Panc1 (cell line): ENCODE measurements at regions not wholly inside any gene's neighbourhood (a gene's known extent, or its start where the extent isn't known, plus 50 kb on each side); places are given as distances from the start of the nearest gene placed in this dataset.

Experiments
- ATAC-seq: fragments of 200-7000 bp; cut with Tn5 transposase; 2 replicates; pipeline ENCODE4 v1.9.1; 2020; ENCODE audit warnings: mild to moderate bottlenecking, moderate library complexity
- BruUV-seq: library from RNA; stranded (reverse); fragments of 400-500 nt; replicated peaks from 2 replicates; lab custom pipeline; 2021; lab: Mats Ljungman, UMichigan
- CTCF ChIA-PET: fragments of 300-600 bp; sonication (Branson Sonifier 250); formaldehyde crosslinking; loops from one replicate; lab custom pipeline; 2022; ENCODE audit warnings: antibody characterized with exemption; lab: Charles Lee
- POLR2A ChIA-PET: fragments of 300-600 bp; sonication (Branson Sonifier 250); formaldehyde crosslinking; loops from one replicate; lab custom pipeline; 2022; ENCODE audit warnings: antibody characterized with exemption; lab: Charles Lee
- DNase-seq: peaks from one replicate; pipeline ENCODE4 v3.0.0-alpha.2; 2010; ENCODE audit warnings: low read depth, low spot score
- H3K27ac ChIP-seq: 2 replicates; pipeline ENCODE4 v1.5.1; 2011; ENCODE audit warnings: mild to moderate bottlenecking, low read length, inconsistent platforms
- H3K27me3 ChIP-seq: fragments of 200-500 bp; sonication (Bioruptor generic); 2 replicates; pipeline ENCODE4 v1.6.0; 2014; ENCODE audit warnings: low read length, inconsistent platforms; ENCODE audit not compliant: control insufficient read depth, insufficient read depth
- H3K36me3 ChIP-seq: fragments of 200-500 bp; sonication (Bioruptor generic); 2 replicates; pipeline ENCODE4 v1.5.1; 2014; ENCODE audit warnings: inconsistent platforms, mild to moderate bottlenecking, low read length, moderate library complexity; ENCODE audit not compliant: control insufficient read depth, insufficient read depth
- H3K4me1 ChIP-seq: 2 replicates; pipeline ENCODE4 v1.5.1; 2011; ENCODE audit warnings: inconsistent platforms, mild to moderate bottlenecking, low read length, moderate library complexity; ENCODE audit not compliant: control insufficient read depth, insufficient read depth
- H3K4me3 ChIP-seq, 2 experiments: 2 replicates each; pipeline ENCODE4 v1.5.1; 2011 to 2012; ENCODE audit warnings: low read depth in 2 of 2, low read length in 2 of 2, mild to moderate bottlenecking in 2 of 2, inconsistent platforms in 1 of 2, moderate library complexity in 1 of 2
- H3K9me3 ChIP-seq: fragments of 200-500 bp; sonication (Bioruptor generic); 2 replicates; pipeline ENCODE4 v1.5.1; 2014; ENCODE audit warnings: low read depth, mild to moderate bottlenecking, inconsistent platforms, low read length, moderate library complexity; ENCODE audit not compliant: control insufficient read depth, insufficient read depth
- CTCF ChIP-seq: fragments of 450-650 bp; IDR thresholded peaks from 2 replicates; pipeline ENCODE4 v1.5.1; 2017; ENCODE audit warnings: mild to moderate bottlenecking
- POLR2AphosphoS5 ChIP-seq: IDR thresholded peaks from 2 replicates; pipeline ENCODE4 v1.6.1; 2012; ENCODE audit warnings: mild to moderate bottlenecking, low read depth, low read length, moderate library complexity
- REST ChIP-seq, 2 experiments: IDR thresholded peaks; 2 replicates each; pipeline ENCODE4 v1.6.1; 2011 to 2012; ENCODE audit warnings: low read depth in 2 of 2, control low read depth in 1 of 2, low read length in 1 of 2, mild to moderate bottlenecking in 1 of 2, moderate library complexity in 1 of 2; ENCODE audit not compliant: insufficient read depth in 1 of 2
- SIN3A ChIP-seq: IDR thresholded peaks from 2 replicates; pipeline ENCODE4 v1.6.1; 2012; ENCODE audit warnings: low read depth, mild to moderate bottlenecking, low read length, moderate library complexity, borderline replicate concordance; ENCODE audit not compliant: insufficient read depth
- TCF7L2 ChIP-seq: IDR thresholded peaks from 2 replicates; pipeline ENCODE4 v1.6.1; 2011; ENCODE audit warnings: mild to moderate bottlenecking, low read depth, low read length, inconsistent platforms
- in situ Hi-C: cut with HindIII; loops from 2 replicates; pipeline ENCODE4 v1.10.0; 2016; ENCODE audit warnings: low sequenced_read_pairs, low pct_unique_long_range_greater_than_20kb
- intact Hi-C: fragments of 100-400 bp; cut with micrococcal nuclease; formaldehyde crosslinking; loops from one replicate; pipeline ENCODE4 v1.10.0; 2022; ENCODE audit not compliant: unreplicated experiment

GRCh38 chr10:53153831-53154230 lies 381.2 kb upstream of the MBL2 start:
- in situ Hi-C loops (no loop called here), intact Hi-C loops (no loop called here)
- ATAC-seq (no peak), DNase-seq (no peak)
- Histone ChIP-seq H3K9me3 (peaks cover 6% of the 10 kb centered on the region; the same call in 1 of the 2 replicates), H3K27me3 (no peaks in the 10 kb centered on the region), H3K27ac (no peak overlapping the region), H3K4me3 (no peak overlapping the region), H3K4me1 (no peaks in the 10 kb centered on the region), H3K36me3 (no peaks in the 10 kb centered on the region)
- POLR2A ChIA-PET: no interaction called here
- TF ChIP-seq SIN3A (no peak), REST (IDR thresholded peaks at IDR 0.05; ENCODE audit: insufficient read depth in 1 of 2, low read depth in 2 of 2, low read length in 1 of 2) (no peak), TCF7L2 (no peak), CTCF (no peak), POLR2AphosphoS5 (no peak)
- CTCF ChIA-PET: no interaction called here
- BruUV-seq: no TSS peak

- no TSS peak for BruUV-seq
- intact Hi-C loops (no loop called here), in situ Hi-C loops (no loop called here)
- no peaks in the 10 kb centered on the region for H3K4me1 ChIP-seq
- no peaks in the 10 kb centered on the region for H3K9me3 ChIP-seq
- ChIA-PET POLR2A (no interaction called here), CTCF (no interaction called here)
- no peaks in the 10 kb centered on the region for H3K27me3 ChIP-seq
- TF ChIP-seq TCF7L2 (no peak), POLR2AphosphoS5 (no peak), REST (IDR thresholded peaks at IDR 0.05; ENCODE audit: insufficient read depth in 1 of 2, low read depth in 2 of 2, low read length in 1 of 2) (no peak), SIN3A (no peak), CTCF (no peak)
- no peak overlapping the region for H3K27ac ChIP-seq
- no peak for DNase-seq
- H3K4me3 ChIP-seq: no peak overlapping the region
- no peaks in the 10 kb centered on the region for H3K36me3 ChIP-seq
- no peak for ATAC-seq
Measured at GRCh38 chr10:53140506-53140905, 367.9 kb upstream of the MBL2 start.
